GM21367 (cell line): ENCODE measurements at regions not wholly inside any gene's neighbourhood (a gene's known extent, or its start where the extent isn't known, plus 50 kb on each side); places are given as distances from the start of the nearest gene placed in this dataset.
"Not testable (repeated sequence)": the region's sequence is repeated elsewhere in the genome, so short reads cannot be mapped to it uniquely, and the experiment has no call there.

Experiments
- ATAC-seq: cut with Tn5 transposase; IDR thresholded peaks from one replicate; pipeline ENCODE4 v1.9.1; 2021; ENCODE audit not compliant: unreplicated experiment

DNA sequence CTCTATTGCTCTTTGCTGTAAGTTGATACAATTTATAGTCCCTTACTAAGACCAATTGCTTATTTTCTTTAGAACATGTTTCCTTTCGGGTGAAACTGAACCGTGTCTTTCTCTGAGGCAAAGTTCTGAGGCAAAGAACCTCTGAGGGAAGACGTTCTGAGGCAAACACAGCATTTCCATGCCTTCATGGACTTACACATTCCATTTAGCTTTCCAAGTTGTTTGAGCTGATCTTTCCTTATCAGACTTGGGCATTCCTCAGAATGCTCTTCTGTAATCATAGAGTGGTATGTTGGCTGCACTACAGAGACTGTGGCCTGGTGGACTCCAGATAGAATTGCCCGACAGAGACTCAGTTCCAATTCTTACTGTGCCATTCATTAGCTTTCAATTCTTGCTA is 579.1 kb downstream of the KCTD12 start:
- ATAC-seq = no peak

DNA sequence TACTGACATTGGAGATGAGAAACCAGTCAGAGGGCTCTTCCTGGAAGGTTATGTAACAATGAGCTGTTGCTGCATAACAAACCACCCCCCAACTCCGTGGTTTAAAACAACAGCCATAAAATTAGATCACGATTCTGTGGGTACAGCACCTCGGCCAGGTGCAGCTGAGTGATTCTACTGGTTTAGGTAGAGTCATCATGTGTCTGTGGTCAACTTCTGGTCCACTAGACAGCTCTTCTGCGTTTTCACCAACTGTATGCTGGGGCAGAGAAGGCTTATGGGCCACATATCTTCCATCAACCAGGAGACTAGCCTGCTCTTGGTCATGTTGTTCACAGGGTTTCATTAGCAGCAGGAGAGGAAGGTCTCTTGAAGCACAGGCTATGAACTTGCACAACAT is 585.5 kb downstream of the KCTD12 start:
- no peak for ATAC-seq

DNA sequence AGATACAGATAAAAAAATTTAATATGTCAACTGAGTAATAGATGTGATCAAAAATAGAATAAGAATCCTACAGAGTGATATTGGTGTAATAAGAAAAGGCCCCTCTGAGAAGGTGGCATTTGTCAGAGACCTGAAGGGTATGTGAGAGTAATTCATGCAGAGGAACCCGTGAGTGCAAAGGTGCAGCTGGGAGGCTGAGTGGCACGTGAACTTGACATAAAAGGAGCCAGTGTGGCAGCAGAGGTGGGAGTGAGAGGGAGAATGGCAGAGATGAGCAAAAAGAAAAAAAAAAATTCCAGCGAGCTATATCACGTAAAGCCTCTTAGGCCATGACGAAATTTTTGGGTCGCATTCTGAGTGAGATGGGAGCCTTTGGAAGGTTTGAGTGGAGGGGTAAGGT is 588.9 kb downstream of the KCTD12 start:
- ATAC-seq = no peak

DNA sequence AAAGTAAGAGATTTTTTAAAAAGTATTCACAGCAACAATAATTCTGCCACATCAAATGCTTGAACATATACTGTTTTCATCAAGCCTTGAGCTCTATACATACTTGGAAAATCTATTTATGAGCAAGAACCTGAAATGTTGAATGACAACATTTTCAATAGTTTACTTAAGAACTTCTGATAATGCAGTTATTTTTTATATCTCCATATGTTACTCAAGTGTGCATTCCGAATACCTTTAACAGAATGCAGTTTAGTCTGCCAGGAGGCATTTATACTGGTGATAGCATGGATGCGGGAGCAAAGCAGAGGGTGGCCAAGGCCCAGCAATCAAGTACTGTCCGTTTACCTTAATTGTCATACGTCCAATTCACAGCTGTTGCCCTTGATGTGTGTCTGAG is 589.5 kb downstream of the KCTD12 start:
- no peak for ATAC-seq

DNA sequence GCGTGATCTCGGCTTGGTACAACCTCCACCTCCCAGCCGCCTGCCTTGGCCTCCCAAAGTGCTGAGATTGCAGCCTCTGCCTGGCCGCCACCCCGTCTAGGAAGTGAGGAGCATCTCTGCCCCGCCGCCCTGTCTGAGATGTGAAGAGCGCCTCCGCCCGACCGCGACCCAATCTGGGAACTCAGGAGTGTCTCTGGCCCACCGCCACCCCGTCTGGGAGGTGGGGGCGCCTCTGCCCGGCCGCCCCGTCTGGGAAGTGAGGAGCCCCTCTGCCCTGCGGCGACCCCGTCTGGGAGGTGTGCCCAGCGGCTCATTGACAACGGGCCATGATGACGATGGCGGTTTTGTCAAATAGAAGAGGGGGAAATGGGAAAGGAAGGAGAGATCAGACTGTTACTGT is 591.2 kb downstream of the KCTD12 start:
- not testable (repeated sequence) for ATAC-seq

DNA sequence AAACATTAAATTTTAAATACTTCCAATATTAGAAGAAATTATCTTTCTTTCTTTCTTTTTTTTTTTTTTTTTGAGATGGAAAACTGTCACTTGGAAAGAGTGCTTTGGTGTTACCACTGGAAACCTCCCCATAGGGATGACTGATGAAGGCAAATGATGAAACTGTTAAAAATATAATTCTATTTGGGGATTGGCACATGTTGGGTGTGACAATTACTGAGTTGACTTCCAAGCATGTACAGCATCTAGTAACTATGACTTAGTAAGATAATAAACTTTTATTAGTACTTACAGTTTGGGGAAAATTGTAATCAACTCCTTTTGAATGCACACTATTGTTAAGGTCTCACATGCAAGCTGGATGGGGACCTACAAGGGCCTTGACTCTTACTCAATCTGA is 592.5 kb downstream of the KCTD12 start:
- no peak for ATAC-seq

DNA sequence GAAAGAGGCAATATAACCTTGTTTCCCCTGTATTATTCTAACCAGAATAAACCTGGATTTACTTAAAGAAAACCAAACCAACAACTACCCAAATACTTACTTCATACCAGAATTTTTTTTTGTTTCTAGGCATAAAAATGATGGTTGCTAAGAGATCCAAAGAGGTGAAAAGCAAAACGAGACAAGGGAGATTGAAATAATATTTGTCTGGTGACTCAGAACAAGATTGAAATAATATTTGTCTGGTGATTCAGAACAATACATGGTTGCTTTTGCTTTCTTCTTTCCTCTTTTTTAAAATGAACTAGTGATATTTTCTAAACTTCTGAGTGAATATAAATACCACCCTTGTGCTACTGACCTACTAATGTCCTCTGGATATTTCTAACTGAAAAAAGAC is 592.9 kb downstream of the KCTD12 start:
- no peak for ATAC-seq

DNA sequence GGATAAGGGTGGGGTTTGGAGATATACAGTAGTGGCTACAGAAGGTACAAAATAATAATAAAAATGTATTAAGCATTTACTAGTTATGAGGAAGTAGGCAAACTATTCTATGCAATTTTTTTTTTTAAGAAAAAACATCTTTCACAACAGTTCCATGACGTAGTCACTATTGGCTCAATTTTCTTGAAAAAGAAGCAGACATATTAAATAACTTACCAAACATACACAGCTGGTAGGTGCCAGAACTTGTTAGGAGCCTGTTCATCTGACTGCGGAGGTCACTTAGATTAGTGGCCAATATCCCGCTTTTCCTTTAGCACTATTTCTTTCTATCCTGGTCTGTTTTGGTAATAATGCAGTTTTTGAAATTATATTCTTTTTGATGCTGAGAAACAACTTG is 593.5 kb downstream of the KCTD12 start:
- no peak for ATAC-seq

DNA sequence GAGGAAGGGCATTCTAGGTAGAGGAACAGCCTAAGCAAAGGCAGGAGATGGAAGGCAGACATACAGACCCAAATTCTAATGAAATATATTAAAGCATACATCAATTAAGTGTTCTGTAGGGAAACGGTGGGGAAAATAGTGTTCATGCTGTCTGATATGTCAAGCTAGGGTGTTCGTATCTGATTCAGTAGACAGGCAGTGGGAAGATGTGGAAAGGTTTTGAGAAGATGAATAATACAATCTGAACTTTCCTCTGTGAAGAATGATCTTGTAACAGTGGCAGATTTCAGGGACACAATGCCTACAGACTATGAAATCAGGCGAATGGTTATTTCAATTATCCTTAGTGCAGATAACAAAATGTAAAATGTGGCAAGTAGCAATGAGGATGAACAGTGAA is 594.2 kb downstream of the KCTD12 start:
- ATAC-seq = no peak

DNA sequence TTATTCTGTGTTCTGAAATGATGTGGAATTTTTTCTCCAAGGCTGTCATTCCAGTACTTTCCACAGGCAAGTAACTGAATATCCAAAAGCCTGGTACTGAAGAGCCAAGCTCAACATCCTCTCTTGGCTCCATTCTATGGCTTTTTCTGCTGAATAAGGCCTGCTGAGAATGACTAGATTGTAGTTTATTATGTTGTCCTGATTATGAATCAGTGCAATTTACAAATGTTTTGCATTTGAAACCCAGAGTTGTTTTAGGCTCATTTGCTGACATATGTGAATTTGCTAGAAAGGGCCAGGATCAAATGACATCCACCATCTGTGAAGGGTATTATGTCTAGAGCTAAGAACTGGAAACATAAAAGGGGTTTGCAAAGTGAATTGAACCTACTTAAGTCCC is 596.6 kb downstream of the KCTD12 start:
- ATAC-seq = no peak

DNA sequence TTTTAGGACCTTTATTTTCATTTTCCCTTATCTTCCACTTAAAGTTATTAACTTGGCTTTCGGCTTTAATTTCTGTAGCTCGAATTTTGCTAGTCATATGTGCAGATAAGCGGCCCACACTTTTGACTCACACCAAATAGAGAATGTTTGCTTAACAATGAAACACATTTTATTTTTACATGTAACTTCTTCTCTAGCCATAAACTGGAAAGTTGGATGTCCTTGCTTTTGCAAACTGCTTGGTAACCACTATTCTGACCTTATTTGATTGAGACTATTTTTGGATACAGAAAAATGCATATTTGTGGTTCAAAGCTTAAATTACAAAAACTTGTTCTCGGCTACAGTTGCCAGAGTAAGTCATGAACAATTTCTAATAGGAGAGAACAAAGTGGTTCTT is 600.0 kb downstream of the KCTD12 start:
- ATAC-seq = no peak

DNA sequence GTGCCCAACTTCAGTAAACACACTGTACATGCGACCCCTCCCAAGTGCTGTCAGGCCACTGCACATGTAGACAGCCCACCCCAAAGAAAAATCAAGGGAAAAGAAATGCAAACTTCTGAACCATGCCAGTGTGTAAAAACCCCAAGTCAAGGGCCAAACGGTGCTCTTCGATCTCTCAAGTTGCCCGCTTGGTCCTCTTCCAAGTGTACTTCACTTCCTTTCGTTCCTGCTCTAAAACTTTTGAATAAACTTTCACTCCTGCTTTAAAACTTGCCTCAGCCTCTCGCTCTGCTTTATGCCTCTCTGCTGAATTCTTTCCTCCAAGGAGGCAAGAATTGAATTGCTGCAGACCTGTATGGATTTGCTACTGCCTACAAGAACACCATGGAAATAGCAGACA is 600.7 kb downstream of the KCTD12 start:
- ATAC-seq = no peak

DNA sequence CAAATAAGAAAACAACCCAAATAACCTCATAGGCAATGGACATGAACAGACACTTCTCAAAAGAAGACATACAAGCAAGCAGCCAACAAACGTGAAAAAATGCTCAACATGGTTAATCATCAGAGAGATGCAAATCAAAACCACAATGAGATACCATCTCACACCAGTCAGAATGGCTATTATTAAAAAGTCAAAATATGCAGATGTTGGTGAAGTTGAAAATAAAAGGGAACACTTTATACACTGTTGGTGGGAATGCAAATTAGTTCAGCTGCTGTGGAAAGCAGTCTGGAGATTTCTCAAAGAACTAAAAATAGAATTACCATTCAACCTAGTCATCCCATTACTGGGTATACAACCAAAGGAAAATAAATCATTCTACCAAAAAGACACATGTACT is 606.4 kb downstream of the KCTD12 start:
- not testable (repeated sequence) for ATAC-seq

DNA sequence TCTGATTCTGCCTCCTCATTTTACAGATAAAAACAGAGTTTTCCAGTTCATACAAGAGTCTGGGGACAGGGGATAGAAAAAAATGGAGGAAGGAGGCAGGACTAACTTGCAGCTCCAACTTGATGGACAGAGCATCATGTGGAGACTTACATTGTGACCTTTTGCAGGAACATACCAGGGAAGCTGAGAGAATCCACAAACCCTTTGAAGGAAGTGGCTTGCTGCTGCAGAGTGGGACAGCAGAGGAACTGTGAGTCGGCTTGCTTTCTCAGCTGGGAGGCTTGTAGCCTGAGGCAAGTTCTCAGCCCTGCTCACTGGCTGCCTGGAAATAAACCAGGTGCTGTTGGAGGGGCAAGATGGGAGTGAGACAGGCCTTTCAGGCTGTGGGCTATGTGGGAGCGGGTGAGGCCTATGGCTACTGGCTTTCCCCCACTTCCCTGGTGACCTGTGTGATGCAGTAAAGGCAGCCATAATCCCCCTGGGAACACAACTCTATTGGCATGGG is 614.4 kb downstream of the KCTD12 start:
- no peak for ATAC-seq

DNA sequence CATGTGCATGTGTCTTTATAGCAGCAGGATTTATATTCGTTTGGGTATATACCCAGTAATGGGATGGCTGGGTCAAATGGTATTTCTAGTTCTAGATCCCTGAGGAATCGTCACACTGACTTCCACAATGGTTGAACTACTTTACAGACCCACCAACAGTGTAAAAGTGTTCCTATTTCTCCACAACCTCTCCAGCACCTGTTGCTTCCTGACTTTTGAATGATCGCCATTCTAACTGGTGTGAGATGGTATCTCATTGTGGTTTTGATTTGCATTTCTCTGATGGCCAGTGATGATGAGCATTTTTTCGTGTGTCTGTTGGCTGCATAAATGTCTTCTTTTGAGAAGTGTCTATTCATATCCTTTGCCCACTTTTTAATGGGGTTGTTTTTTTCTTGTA is 617.9 kb downstream of the KCTD12 start:
- not testable (repeated sequence) for ATAC-seq

DNA sequence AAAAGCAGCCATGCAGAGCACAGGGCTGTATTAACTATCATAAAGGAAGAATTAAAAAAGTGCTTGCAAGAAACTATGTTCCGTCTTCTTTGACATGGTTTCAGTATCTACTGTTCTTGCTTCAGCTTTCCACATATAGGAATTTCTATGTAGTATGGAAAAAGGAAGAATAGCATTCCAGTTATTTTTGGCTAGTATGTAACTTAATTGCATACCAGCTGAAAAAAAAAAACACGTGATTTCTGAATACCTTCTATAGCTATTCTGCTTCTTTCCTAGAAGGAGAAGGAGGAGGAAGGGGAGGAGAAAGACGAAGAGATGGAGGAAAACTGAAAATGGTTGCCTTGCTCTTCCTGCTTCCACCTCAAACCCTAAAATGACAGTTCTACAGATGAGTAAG is 619.0 kb downstream of the KCTD12 start:
- no peak for ATAC-seq

DNA sequence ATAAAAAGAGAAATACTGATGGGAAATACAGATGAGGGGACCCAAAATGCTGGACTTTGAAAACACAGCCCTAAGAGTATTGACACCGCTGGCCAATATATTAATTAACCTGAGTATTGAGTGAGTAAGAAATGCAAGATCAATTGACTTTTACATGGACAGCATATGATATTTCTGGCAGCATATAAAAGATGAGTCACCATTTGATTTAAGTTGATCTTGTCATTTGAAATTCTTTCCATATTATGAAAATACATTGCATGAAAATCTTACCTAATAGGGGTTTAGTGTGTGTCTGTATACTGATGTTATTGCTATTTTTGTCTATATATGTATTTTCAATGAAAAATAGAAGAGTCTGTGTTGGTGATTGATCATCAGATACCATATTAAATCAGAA is 619.6 kb downstream of the KCTD12 start:
- no peak for ATAC-seq

DNA sequence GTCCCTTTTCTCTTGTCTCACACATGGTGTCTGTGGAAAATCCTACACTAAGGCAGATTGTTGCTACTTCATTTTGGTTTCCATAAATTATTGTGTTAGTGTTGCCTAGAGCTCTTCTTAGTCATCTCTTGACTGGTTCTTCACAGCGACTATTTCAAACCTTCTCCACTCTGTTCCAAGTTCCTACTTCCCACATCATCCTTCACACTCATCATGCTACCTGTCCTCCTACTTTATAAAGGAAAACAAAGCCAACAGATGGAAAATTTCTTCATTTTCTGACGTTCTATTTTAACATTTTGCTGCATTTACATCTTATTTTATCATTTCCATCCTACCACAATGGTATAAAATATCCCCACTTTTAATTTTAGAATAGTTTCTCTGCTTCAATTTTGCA is 614.1 kb downstream of the LMO7 start:
- no peak for ATAC-seq

DNA sequence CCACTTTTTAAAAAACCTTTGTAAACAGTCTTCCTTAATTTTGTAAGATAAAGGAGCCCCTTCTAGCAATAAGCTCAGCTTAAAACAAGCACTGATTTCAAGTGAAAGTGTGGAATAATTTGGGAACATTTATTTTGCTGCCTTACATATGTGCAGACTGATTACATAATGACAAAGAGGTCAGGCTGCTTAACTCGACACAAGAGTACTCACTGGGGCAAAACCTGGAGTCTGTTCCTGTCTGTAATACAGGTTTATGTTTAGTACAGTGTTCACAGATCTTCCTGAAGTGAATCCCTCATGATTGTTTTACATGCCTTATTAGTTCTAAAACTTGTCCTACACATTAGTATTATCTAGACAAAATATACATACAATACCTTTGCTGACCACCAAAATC is 609.8 kb downstream of the LMO7 start:
- ATAC-seq = no peak

DNA sequence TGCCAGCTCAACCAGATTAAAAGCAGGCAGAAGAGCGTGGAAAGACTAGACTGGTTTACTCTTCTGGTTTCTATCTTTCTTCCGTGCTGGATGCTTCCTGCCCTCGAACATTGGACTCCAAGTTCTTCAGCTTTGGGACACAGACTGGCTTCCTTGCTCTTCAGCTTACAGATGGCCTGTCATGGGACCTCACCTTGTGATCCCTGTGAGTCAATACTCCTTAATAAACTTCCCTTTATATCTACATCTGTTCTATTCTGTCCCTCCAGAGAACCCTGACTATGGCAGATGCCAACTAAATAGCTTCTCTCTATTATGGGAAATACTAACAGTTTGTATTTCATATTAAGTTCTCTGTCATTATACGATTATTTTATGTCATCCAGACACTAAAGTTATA is 609.1 kb downstream of the LMO7 start:
- ATAC-seq = no peak

DNA sequence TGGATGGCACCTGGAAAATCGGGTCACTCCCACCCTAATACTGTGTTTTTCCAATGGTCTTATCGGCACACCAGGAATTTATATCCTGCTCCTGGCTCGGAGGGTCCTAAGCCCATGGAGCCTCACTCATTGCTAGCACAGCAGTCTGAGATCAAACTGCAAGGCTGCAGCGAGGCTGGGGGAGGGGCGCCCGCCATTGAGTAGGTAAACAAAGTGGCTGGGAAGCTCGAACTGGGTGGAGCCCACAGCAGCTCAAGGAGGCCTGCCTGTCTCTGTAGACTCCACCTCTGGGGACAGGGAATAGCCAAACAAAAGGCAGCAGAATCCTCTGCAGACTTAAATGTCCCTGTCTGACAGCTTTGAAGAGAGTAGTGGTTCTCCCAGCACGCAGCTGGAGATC is 607.0 kb downstream of the LMO7 start:
- not testable (repeated sequence) for ATAC-seq

DNA sequence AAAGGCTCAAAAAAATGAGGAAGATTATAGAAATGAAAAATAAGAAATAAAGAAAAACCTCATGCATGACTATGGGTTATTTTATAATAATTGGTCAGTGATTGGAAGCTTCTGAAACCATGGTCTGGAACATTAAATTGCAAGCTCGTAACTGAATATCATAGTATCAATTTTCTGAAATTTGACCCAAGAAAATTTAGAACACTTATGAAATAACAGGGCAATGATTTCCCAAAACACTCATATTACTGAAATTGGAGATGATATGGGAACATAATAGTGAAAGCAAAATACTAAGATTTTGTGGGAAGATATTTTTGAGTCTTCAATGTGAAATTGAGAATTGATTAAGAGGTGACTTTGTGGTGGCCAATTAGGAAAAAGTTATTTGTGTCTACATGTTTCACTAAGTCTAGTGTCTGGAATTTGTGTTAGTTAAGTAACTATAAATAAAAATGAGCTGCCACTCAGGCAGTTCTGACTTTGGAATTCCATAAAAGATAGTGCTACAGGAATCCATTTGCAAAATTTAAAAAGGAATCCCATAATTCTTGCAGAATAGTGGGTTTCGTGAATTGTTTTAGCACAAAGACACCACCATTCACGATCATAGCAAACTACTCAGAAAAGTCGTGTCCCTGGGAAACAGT is 603.0 kb downstream of the LMO7 start:
- no peak for ATAC-seq

DNA sequence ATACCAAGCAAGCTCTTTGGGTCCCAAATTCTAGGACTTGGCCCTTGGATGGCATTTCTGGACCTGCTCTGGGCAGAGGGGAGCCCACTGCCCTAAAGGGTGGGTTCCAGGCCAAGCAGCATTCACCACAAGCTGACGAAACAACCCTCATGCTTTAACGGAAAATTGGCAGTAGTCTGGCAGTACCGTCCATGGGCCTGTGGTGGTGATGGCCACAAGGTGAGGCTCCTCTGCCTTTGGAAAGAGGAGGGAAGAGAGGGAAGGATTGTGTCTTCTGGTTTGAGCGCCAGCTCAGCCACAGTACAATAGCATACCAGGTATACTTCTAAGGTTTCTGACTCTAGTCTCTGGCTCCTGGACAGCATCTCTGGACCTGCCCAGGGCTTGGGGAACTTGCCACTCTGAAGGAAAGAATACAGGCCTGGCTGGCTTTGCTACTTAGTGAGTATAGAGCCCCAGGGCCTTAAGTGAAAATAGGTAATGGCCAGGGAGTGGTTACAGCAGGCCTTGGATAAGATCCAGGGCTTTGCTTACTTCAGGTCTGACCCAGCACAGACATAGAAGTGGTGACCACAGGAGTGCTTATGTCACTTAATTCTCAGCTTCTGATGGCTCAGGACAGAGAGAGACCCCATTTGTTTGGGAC is 595.5 kb downstream of the LMO7 start:
- ATAC-seq = no peak
